Occipital lobe (tissue), 1 donor: ENCODE measurements at regions not wholly inside any gene's neighbourhood (a gene's known extent, or its start where the extent isn't known, plus 50 kb on each side); places are given as distances from the start of the nearest gene placed in this dataset.

Experiments used
- DNase-seq: peaks from one replicate; lab custom pipeline; 2025; lab: John Stamatoyannopoulos, UW

GRCh38 chr9:106697750-106698502 lies 165.0 kb upstream of the ZNF462 start:
- peak; percentile 16 for DNase-seq

- no peak for DNase-seq
These were observed 162.3 kb upstream of the ZNF462 start for GRCh38 chr9:106700676-106701075.

- DNase-seq: no peak
These were observed 161.4 kb upstream of the ZNF462 start for GRCh38 chr9:106701611-106702010.

- no peak for DNase-seq
These were observed 158.8 kb upstream of the ZNF462 start for GRCh38 chr9:106704056-106704615.

GRCh38 chr9:106707291-106707690 lies 155.7 kb upstream of the ZNF462 start:
- no peak for DNase-seq

GRCh38 chr9:106707738-106708474 lies 155.1 kb upstream of the ZNF462 start:
- DNase-seq: no peak

- no peak for DNase-seq
These were observed 154.4 kb upstream of the ZNF462 start for GRCh38 chr9:106708475-106709146.

- DNase-seq: no peak
These were observed 150.7 kb upstream of the ZNF462 start for GRCh38 chr9:106712279-106712678.

GRCh38 chr9:106713206-106713605 lies 149.8 kb upstream of the ZNF462 start:
- no peak for DNase-seq

- DNase-seq: no peak
These were observed 146.1 kb upstream of the ZNF462 start for GRCh38 chr9:106716820-106717219.

- DNase-seq: no peak
These were observed 145.3 kb upstream of the ZNF462 start for GRCh38 chr9:106717686-106718085.

- no peak for DNase-seq
These were observed 144.0 kb upstream of the ZNF462 start for GRCh38 chr9:106718936-106719335.

- no peak for DNase-seq
These were observed 140.8 kb upstream of the ZNF462 start for GRCh38 chr9:106722051-106722753.

GRCh38 chr9:106723926-106724325 lies 139.0 kb upstream of the ZNF462 start:
- DNase-seq: no peak

- no peak for DNase-seq
These were observed 138.4 kb upstream of the ZNF462 start for GRCh38 chr9:106724566-106724965.

- DNase-seq: no peak
These were observed 136.7 kb upstream of the ZNF462 start for GRCh38 chr9:106726070-106726815.

- DNase-seq: no peak
These were observed 135.0 kb upstream of the ZNF462 start for GRCh38 chr9:106727969-106728368.

- no peak for DNase-seq
These were observed 134.1 kb upstream of the ZNF462 start for GRCh38 chr9:106728860-106729259.

- DNase-seq: no peak
These were observed 131.1 kb upstream of the ZNF462 start for GRCh38 chr9:106731910-106732309.

- DNase-seq: no peak
These were observed 129.1 kb upstream of the ZNF462 start for GRCh38 chr9:106733828-106734380.
